HG03520 (cell line): ENCODE measurements at regions not wholly inside any gene's neighbourhood (a gene's known extent, or its start where the extent isn't known, plus 50 kb on each side); places are given as distances from the start of the nearest gene placed in this dataset.
"Not testable (repeated sequence)": the region's sequence is repeated elsewhere in the genome, so short reads cannot be mapped to it uniquely, and the experiment has no call there.

Experiments used
- ATAC-seq: cut with Tn5 transposase; IDR thresholded peaks from one replicate; pipeline ENCODE4 v1.9.1; 2021; ENCODE audit warnings: mild to moderate bottlenecking, moderate library complexity; ENCODE audit not compliant: unreplicated experiment

DNA sequence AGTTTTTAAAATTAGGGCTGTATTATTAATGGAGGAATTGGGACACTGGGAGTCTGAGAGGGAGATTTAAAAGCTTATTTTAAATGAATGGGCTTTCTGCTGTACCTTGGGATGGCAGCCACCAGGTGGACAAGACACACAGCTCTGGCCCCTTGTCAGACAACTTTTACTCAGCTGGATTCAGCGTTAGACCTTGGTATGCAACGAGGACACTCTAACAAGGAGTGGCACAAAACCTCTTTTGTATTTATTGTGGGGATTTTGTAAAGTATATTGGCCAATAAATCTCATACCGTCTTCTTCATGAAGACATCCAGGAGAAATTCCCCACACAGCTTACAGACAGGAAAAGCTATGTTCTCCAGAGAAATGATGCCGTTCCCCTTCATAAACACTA, 105.7 kb downstream of the LCA5 start:
- ATAC-seq, result no peak

- ATAC-seq, result no peak
Measured at GRCh38 chr6:79430913-79431536, 106.2 kb downstream of the LCA5 start.

GRCh38 chr6:79427721-79428120, 109.5 kb downstream of the LCA5 start:
- ATAC-seq, result no peak

GRCh38 chr6:79426625-79427278, 110.5 kb downstream of the LCA5 start:
- no peak for ATAC-seq

DNA sequence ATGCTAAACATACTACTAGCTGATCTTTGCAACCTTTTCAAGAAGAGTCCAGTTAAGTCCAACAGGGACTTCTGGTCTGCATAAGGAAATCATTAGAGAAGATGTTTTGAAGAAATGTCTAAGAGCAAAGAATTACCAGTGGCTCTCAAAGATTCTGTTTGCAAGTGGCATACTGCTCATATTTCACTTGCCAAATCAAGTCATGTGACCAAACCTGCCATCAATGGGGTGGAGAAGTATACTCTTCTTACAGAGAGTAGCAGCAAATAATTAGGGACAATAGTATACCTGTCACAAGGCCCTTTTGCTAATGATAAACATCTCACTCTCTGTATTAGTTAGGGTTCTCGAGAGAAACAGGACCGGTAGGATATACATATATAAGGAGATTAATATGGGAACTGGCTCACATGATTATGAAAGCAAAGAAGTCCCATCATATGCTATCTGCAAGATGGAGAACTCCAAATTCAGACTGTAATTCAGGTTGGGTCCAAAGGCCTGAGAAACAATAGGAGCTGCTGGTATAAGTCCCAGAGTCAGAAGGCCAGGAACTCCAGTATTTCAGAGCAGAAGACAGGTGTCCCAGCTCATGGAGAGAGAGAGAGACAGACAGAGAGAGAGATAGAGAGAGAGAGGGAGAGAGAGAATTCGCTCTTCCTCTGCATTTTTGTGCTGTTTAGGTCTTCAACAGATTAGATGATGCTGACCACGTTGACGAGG, 111.5 kb downstream of the LCA5 start:
- no peak for ATAC-seq

DNA sequence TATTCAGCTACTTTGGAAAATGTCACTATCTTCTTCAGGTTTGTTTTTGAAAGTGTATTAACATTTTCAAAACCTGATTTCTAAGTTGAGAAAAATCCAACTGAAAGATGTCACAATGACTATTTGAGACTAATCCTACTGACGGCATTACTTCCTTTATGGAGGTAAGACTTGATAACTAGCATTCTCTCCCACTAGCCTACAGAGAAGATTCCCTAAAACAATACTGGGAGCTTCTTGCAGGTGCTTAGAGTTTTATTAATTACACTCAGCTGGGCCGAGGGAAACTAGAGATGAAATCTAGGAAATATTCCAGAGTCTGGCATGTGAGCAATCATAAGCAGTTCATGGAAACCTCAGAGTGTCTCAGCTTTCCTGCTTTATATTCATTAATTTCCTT, 114.0 kb downstream of the LCA5 start:
- no peak for ATAC-seq

DNA sequence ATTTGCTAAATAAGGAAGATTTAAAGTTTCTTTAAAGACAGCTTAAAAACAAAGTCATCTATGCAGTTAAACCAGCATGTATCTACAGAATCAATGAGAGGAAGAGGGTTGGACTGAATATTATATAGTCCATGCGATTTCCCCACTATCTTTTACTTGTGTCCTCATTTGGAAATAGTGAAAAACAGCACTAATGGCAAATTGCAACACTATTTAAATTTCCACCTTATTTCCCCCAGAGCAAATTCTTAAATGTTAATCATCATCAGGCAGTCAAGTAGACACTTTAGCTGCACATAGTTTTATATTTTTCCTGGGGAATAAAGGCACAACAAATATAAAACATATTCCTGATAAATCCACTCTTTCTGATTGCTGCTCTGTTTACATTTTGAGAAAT, 114.6 kb downstream of the LCA5 start:
- no peak for ATAC-seq

GRCh38 chr6:79421707-79422484, 115.3 kb downstream of the LCA5 start:
- peak; percentile 67 for ATAC-seq

DNA sequence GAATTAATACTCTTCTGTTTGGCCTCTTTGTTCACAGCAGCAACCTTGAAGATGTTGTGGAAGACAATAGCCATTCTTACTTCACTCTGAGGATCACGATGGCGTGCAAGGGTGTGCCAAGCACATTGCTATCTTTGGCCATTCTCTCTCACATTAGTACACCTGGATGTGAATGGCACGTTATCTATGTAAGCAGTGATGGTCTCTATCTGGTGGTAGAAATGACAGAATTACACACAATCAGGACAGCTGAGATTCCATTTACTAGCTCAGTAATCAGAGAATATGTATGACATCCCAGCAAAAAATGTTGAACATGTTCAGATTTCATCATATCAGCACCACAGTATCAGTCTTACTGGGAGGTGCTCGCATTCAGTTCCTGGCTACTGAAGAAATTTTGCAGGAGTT, 116.2 kb downstream of the LCA5 start:
- no peak for ATAC-seq

GRCh38 chr6:79420054-79420453, 117.2 kb downstream of the LCA5 start:
- no peak for ATAC-seq

GRCh38 chr6:79416931-79417330, 120.3 kb downstream of the LCA5 start:
- ATAC-seq, result no peak

DNA sequence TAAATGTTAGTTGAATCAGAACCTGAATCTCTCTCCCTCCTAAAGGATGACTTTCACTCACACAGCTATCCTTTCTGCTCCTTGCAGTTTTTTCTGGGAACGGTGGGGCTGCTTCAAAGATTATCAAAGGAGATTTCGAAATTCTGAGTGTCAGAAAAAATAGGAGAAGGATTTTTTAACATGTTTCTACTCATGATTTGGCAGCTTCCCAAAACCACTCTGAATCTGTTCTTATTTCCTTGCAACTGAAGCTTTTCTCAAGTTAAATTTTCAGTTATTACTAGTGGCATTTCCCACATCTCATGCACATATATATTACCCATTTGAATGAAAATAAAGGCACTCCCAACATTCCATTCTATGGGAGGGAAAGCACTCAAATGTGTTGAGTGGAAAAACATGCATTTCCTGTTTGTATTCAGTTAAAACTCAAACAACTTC, 123.6 kb downstream of the LCA5 start:
- no peak for ATAC-seq

- no peak for ATAC-seq
Measured at GRCh38 chr6:79410806-79411205, 126.4 kb downstream of the LCA5 start.

GRCh38 chr6:79408256-79408974, 128.8 kb downstream of the LCA5 start:
- no peak for ATAC-seq

- no peak for ATAC-seq
Measured at GRCh38 chr6:79404677-79405076, 132.6 kb downstream of the LCA5 start.

DNA sequence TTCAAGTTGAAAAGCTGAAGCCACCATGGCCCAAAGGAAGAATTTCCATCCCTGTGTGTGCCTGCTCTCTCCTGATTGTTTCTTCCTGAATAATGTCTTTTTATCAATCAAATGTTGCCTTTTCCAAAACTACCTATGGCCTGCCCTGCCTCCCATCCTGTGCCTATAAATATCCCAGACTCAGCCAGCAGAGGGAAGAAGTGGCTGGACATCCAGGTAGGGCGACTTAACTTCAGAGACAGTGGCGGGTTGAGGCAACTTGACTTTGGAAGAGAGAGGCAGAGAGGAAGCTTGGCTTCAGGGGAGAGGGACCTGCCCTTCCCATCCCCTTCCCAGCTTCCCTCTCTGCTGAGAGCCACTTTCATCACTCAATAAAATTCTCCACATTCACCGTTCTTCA, 133.0 kb downstream of the LCA5 start:
- ATAC-seq, result no peak

GRCh38 chr6:79403563-79403962, 133.7 kb downstream of the LCA5 start:
- no peak for ATAC-seq

DNA sequence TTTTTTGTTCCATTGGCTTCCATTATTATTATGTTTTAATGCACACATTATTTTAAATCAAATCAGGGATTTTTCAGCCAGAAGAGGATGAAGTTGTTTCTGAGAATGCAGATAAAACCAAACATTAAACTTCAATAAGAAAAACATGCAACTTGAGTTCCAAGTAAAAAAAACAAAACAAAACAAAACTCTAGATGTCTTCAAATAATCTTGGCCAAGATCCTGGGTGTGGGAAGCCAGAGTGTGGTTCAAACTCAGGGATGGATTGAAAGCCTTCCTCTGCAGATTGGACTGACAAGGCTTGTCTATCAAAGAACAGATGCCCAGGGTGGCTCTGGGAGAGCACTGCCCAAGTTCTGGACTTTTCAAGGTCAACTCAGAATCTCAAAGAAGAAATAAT, 134.1 kb downstream of the LCA5 start:
- ATAC-seq, result no peak

DNA sequence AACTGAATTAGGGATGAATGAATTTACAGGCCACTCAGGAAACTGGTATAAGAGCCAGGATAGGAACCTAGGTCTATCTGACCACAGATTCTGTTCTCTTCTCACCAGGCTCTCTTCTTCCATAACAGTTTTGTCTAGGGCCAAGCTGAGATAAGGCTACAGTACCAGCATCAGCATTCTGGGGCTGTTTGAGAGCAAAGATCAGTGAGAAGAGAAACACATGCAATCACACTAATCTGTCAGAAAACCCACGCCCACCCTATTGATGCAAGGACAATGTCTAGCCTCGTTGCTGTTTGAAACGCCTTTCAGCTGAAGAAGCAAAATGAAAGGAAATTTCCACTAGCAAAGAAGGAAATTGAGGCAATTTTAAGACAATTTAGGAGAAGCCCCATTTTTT, 137.7 kb downstream of the LCA5 start:
- no peak for ATAC-seq

DNA sequence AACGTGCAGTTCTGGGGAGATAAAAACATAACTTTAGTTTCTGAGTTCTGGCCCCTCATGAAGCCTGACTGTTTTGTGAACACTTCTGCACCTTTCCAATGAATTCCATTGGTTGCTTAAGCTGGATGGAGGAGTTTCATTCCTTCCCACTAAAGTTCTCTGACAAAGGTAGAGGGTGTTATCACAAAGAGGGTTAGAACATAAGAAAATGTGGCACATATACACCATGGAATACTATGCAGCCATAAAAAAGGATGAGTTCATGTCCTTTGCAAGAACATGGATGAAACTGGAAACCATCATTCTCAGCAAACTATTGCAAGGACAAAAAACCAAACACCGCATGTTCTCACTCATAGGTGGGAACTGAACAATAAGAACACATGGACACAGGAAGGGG, 138.6 kb downstream of the LCA5 start:
- not testable (repeated sequence) for ATAC-seq

GRCh38 chr6:79396625-79397024, 140.6 kb downstream of the LCA5 start:
- no peak for ATAC-seq
